Stomach (tissue), 4 donors: ENCODE measurements at regions not wholly inside any gene's neighbourhood (a gene's known extent, or its start where the extent isn't known, plus 50 kb on each side); places are given as distances from the start of the nearest gene placed in this dataset.

ENCODE experiments used
- CTCF ChIP-seq, 7 experiments: fragments of 450-650 bp in 4 of 7; fragments of 200-600 bp in 3 of 7; sonication (generic) in 3 of 7; IDR thresholded peaks; one replicate each; pipeline ENCODE4 v1.5.1; 2016 to 2019; ENCODE audit warnings: antibody characterized with exemption in 7 of 7, control low read depth in 2 of 7, mild to moderate bottlenecking in 1 of 7
- EP300 ChIP-seq: sonication (generic); formaldehyde crosslinking; IDR thresholded peaks from one replicate; pipeline ENCODE4 v1.6.1; 2017; ENCODE audit warnings: antibody characterized with exemption
- POLR2A ChIP-seq, 4 donors: fragments of 450-650 bp; IDR thresholded peaks; one replicate each; pipeline ENCODE4 v1.6.1; 2016; ENCODE audit warnings: antibody characterized with exemption in 4 of 4, control low read depth in 2 of 4, mild to moderate bottlenecking in 1 of 4, moderate library complexity in 1 of 4

- TF ChIP-seq CTCF (IDR thresholded peaks at IDR 0.05), result no peak
- TF ChIP-seq EP300, result no peak
- TF ChIP-seq POLR2A (IDR thresholded peaks at IDR 0.05), result no peak
These were observed 66.0 kb upstream of the TENM4 start for GRCh38 chr11:79506734-79507344.
